HUDEP-2 (cell line): ENCODE measurements at regions not wholly inside any gene's neighbourhood (a gene's known extent, or its start where the extent isn't known, plus 50 kb on each side); places are given as distances from the start of the nearest gene placed in this dataset.
A peak's percentile ranks its signal among the peaks of the same experiment; 100 is the strongest.

Experiments used
- DNase-seq, 76 experiments: peaks; one replicate each; lab custom pipeline; 2025; ENCODE audit not compliant: unreplicated experiment in 76 of 76; lab: John Stamatoyannopoulos, UW

- DNase-seq: no peak
These were observed 519.3 kb upstream of the CADM2 start for GRCh38 chr3:84439476-84439875.

GRCh38 chr3:84440291-84440690 lies 518.5 kb upstream of the CADM2 start:
- no peak for DNase-seq

- no peak for DNase-seq
These were observed 516.3 kb upstream of the CADM2 start for GRCh38 chr3:84442533-84442932.

- DNase-seq: no peak
These were observed 513.9 kb upstream of the CADM2 start for GRCh38 chr3:84444726-84445521.

- no peak for DNase-seq
These were observed 471.5 kb upstream of the CADM2 start for GRCh38 chr3:84487296-84487695.

- no peak for DNase-seq
These were observed 454.0 kb upstream of the CADM2 start for GRCh38 chr3:84504761-84505160.

- no peak for DNase-seq
These were observed 448.8 kb upstream of the CADM2 start for GRCh38 chr3:84510007-84510406.

- no peak for DNase-seq
These were observed 435.9 kb upstream of the CADM2 start for GRCh38 chr3:84522893-84523292.

- no peak for DNase-seq
These were observed 421.9 kb upstream of the CADM2 start for GRCh38 chr3:84536916-84537315.

GRCh38 chr3:84538597-84538996 lies 420.2 kb upstream of the CADM2 start:
- no peak for DNase-seq

- DNase-seq: no peak
These were observed 411.6 kb upstream of the CADM2 start for GRCh38 chr3:84547207-84547606.

- peak in 2 of 76 experiments; percentile 0 to 13 for DNase-seq
These were observed 410.5 kb upstream of the CADM2 start for GRCh38 chr3:84547971-84548970.

- DNase-seq: no peak
These were observed 403.2 kb upstream of the CADM2 start for GRCh38 chr3:84555629-84556028.

- DNase-seq: no peak
These were observed 392.5 kb upstream of the CADM2 start for GRCh38 chr3:84566256-84566655.

- no peak for DNase-seq
These were observed 391.0 kb upstream of the CADM2 start for GRCh38 chr3:84567796-84568195.

- no peak for DNase-seq
These were observed 384.8 kb upstream of the CADM2 start for GRCh38 chr3:84573962-84574361.

- DNase-seq: no peak
These were observed 372.4 kb upstream of the CADM2 start for GRCh38 chr3:84586427-84586826.

- DNase-seq: no peak
These were observed 358.0 kb upstream of the CADM2 start for GRCh38 chr3:84600703-84601225.

- DNase-seq: no peak
These were observed 357.5 kb upstream of the CADM2 start for GRCh38 chr3:84601303-84601702.

GRCh38 chr3:84621823-84622222 lies 337.0 kb upstream of the CADM2 start:
- DNase-seq: no peak

GRCh38 chr3:84634668-84635067 lies 324.1 kb upstream of the CADM2 start:
- DNase-seq: no peak
